GM23338 (cell line): ENCODE measurements at regions not wholly inside any gene's neighbourhood (a gene's known extent, or its start where the extent isn't known, plus 50 kb on each side); places are given as distances from the start of the nearest gene placed in this dataset.
"Not testable (repeated sequence)": the region's sequence is repeated elsewhere in the genome, so short reads cannot be mapped to it uniquely, and the experiment has no call there.

ENCODE experiments used
- ATAC-seq: fragments of 200-7000 bp; cut with Tn5 transposase; 3 replicates; pipeline ENCODE4 v1.9.1; 2020
- DNase-seq: peaks from one replicate; pipeline ENCODE4 v3.0.0-alpha.2; 2015; ENCODE audit warnings: low spot score
- H2AFZ ChIP-seq: fragments of 200-600 bp; sonication (generic); 2 replicates; pipeline ENCODE4 v1.8.0; 2016; ENCODE audit warnings: antibody characterized with exemption, mild to moderate bottlenecking, moderate library complexity
- H3F3A ChIP-seq: fragments of 200-600 bp; sonication (generic); replicated peaks from 2 replicates; pipeline ENCODE4 v1.8.0; 2017; ENCODE audit warnings: antibody characterized with exemption, mixed run types, low read depth
- H3K27ac ChIP-seq: fragments of 200-600 bp; sonication (generic); 2 replicates; pipeline ENCODE4 v1.6.1; 2016; ENCODE audit warnings: low read depth
- H3K27me3 ChIP-seq: fragments of 200-600 bp; sonication (generic); 2 replicates; pipeline ENCODE4 v1.8.0; 2016; ENCODE audit warnings: mild to moderate bottlenecking, mixed run types, moderate library complexity; ENCODE audit not compliant: insufficient read depth
- H3K36me3 ChIP-seq: fragments of 200-600 bp; sonication (generic); 2 replicates; pipeline ENCODE4 v1.8.0; 2016; ENCODE audit warnings: mild to moderate bottlenecking; ENCODE audit not compliant: insufficient read depth
- H3K4me1 ChIP-seq: fragments of 200-600 bp; sonication (generic); 2 replicates; pipeline ENCODE4 v1.8.0; 2016; ENCODE audit warnings: mild to moderate bottlenecking, moderate library complexity; ENCODE audit not compliant: insufficient read depth
- H3K4me2 ChIP-seq: fragments of 200-600 bp; sonication (generic); 2 replicates; pipeline ENCODE4 v1.7.1; 2017; ENCODE audit warnings: mixed run types
- H3K4me3 ChIP-seq: fragments of 200-600 bp; sonication (generic); 2 replicates; pipeline ENCODE4 v1.6.1; 2016; ENCODE audit warnings: mixed run types
- H3K79me2 ChIP-seq: fragments of 200-600 bp; sonication (generic); replicated peaks from 2 replicates; pipeline ENCODE4 v1.8.0; 2017; ENCODE audit warnings: mild to moderate bottlenecking; ENCODE audit not compliant: insufficient read depth
- H3K9me2 ChIP-seq: fragments of 200-600 bp; sonication (generic); 2 replicates; pipeline ENCODE4 v1.8.0; 2017; ENCODE audit not compliant: insufficient read depth
- H4K20me1 ChIP-seq: fragments of 200-600 bp; sonication (generic); replicated peaks from 2 replicates; pipeline ENCODE4 v1.8.0; 2017; ENCODE audit warnings: mild to moderate bottlenecking; ENCODE audit not compliant: insufficient read depth
- H3K27ac Mint-ChIP-seq: 2 replicates; pipeline ENCODE4 v1.8.0; 2020; ENCODE audit warnings: inconsistent platforms, mild to moderate bottlenecking, moderate library complexity, mixed read lengths
- H3K27me3 Mint-ChIP-seq: 3 replicates; pipeline ENCODE4 v1.8.0; 2022; ENCODE audit warnings: low read depth, mild to moderate bottlenecking, moderate library complexity, mixed read lengths, inconsistent platforms; ENCODE audit not compliant: insufficient read depth, poor library complexity
- H3K36me3 Mint-ChIP-seq: 3 replicates; pipeline ENCODE4 v1.8.0; 2021; ENCODE audit warnings: low read depth, mild to moderate bottlenecking, inconsistent platforms, moderate library complexity, mixed read lengths
- H3K4me1 Mint-ChIP-seq: 3 replicates; pipeline ENCODE4 v1.8.0; 2020; ENCODE audit warnings: mild to moderate bottlenecking, inconsistent platforms, mixed read lengths
- H3K4me3 Mint-ChIP-seq: 3 replicates; pipeline ENCODE4 v1.8.0; 2021; ENCODE audit warnings: moderate library complexity, mild to moderate bottlenecking, inconsistent platforms, mixed read lengths
- H3K9me3 Mint-ChIP-seq: 3 replicates; pipeline ENCODE4 v1.8.0; 2020; ENCODE audit warnings: moderate library complexity, mild to moderate bottlenecking, inconsistent platforms, mixed read lengths
- CREB1 ChIP-seq: fragments of 250-450 bp; sonication (Bioruptor Pico); IDR thresholded peaks from 2 replicates; pipeline ENCODE4 v1.5.0; 2020; ENCODE audit warnings: low read depth, mild to moderate bottlenecking, moderate library complexity
- EZH2phosphoT487 ChIP-seq: fragments of 200-600 bp; sonication (generic); IDR thresholded peaks from one replicate; pipeline ENCODE4 v1.8.1; 2018; ENCODE audit warnings: antibody characterized with exemption; ENCODE audit not compliant: unreplicated experiment
- JUNB ChIP-seq: IDR thresholded peaks from one replicate; pipeline ENCODE4 v1.6.1; 2016; ENCODE audit warnings: antibody characterized with exemption; ENCODE audit not compliant: unreplicated experiment
- NANOG ChIP-seq: IDR thresholded peaks from 2 replicates; pipeline ENCODE4 v1.6.1; 2016; ENCODE audit warnings: antibody characterized with exemption, borderline replicate concordance
- POLR2AphosphoS5 ChIP-seq: IDR thresholded peaks from 2 replicates; pipeline ENCODE4 v1.6.1; 2016; ENCODE audit warnings: antibody characterized with exemption, low read depth
- STAT1 ChIP-seq: IDR thresholded peaks from one replicate; pipeline ENCODE4 v1.6.1; 2016; ENCODE audit warnings: antibody characterized with exemption; ENCODE audit not compliant: unreplicated experiment
- ZNF331 ChIP-seq: fragments of 250-450 bp; sonication (Bioruptor Pico); IDR thresholded peaks from 2 replicates; pipeline ENCODE4 v1.5.0; 2020; ENCODE audit warnings: low read depth, mild to moderate bottlenecking, moderate library complexity
- TF ChIP-seq, protein P1 (sequence below): IDR thresholded peaks from one replicate; pipeline ENCODE4 v1.6.1; 2018; ENCODE audit warnings: antibody characterized with exemption; ENCODE audit not compliant: unreplicated experiment
- TF ChIP-seq, protein P2 (sequence below): fragments of 250-450 bp; sonication (Bioruptor Pico); IDR thresholded peaks from 2 replicates; pipeline ENCODE4 v1.5.0; 2020; ENCODE audit warnings: mild to moderate bottlenecking, moderate library complexity
- TF ChIP-seq, protein P3 (sequence below): IDR thresholded peaks from 2 replicates; pipeline ENCODE4 v1.6.1; 2016; ENCODE audit warnings: antibody characterized with exemption
- TF ChIP-seq, protein P4 (sequence below), 2 experiments: fragments of 200-600 bp in 1 of 2; sonication (generic) in 1 of 2; conservative IDR thresholded peaks; 2 replicates each; pipeline versions ENCODE4 v1.5.1 to v1.6.1; 2016 to 2017; ENCODE audit warnings: antibody characterized with exemption in 2 of 2, low read depth in 2 of 2, mild to moderate bottlenecking in 2 of 2, moderate library complexity in 1 of 2

DNA sequence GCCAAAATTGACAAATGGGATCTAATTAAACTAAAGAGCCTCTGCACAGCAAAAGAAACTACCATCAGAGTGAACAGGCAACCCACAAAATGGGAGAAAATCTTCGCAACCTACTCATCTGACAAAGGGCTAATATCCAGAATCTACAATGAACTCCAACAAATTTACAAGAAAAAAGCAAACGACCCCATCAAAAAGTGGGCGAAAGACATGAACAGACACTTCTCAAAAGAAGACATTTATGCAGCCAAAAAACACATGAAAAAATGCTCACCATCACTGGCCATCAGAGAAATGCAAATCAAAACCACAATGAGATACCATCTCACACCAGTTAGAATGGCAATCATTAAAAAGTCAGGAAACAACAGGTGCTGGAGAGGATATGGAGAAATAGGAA is 261.4 kb upstream of the HNRNPA3 start:
- H3K27me3 Mint-ChIP-seq, H3F3A ChIP-seq, H3K27ac ChIP-seq, H3K79me2 ChIP-seq, H3K4me2 ChIP-seq, H3K4me3 Mint-ChIP-seq, H2AFZ ChIP-seq, H3K36me3 ChIP-seq, H3K27ac Mint-ChIP-seq, H3K4me1 Mint-ChIP-seq, H3K9me3 Mint-ChIP-seq, H3K9me2 ChIP-seq, ATAC-seq, H3K4me3 ChIP-seq, DNase-seq, H3K4me1 ChIP-seq, H3K27me3 ChIP-seq, H4K20me1 ChIP-seq, H3K36me3 Mint-ChIP-seq: not testable (repeated sequence)

DNA sequence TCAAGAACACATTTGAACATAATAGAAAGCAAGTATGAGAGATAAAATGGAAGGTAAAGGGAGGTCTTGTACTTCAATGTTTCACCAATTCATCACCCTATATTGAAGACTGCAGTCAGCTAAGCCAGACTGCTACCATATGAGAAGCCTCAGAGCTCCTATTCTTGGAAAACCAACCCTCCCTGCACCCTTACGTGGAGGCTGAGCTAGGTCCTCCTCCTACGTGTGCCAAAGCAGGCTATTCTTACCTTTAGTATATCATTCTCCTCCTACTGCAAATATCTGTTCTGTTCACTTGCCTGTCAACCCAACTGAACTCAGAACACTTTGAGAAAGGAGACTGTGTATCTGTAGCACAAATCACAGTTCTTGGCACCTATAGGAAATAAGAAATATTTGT is 255.8 kb upstream of the HNRNPA3 start:
- no peak for ATAC-seq
- Histone ChIP-seq H4K20me1 (no peaks in the 10 kb centered on the region), H3K4me2 (no peak overlapping the region), H3K9me2 (no peaks in the 10 kb centered on the region), H3K27me3 (no peaks in the 10 kb centered on the region), H3K4me3 (no peak overlapping the region), H3K4me1 (no peaks in the 10 kb centered on the region), H3K36me3 (no peaks in the 10 kb centered on the region), H2AFZ (no peak overlapping the region), H3K27ac (no peak overlapping the region), H3K79me2 (no peaks in the 10 kb centered on the region), H3F3A (no peaks in the 10 kb centered on the region)
- no peak for DNase-seq
- H3K4me1 Mint-ChIP-seq, result peaks cover 10% of the 10 kb centered on the region; the same call in 2 of the 3 replicates
- H3K9me3 Mint-ChIP-seq, result no peaks in the 10 kb centered on the region; the same call in 2 of the 3 replicates
- H3K27ac Mint-ChIP-seq, result no peak overlapping the region
- TF ChIP-seq NANOG (no peak), STAT1 (no peak), CREB1 (CRISPR knock-in tag) (no peak), POLR2AphosphoS5 (no peak), JUNB (no peak), ZNF331 (CRISPR knock-in tag) (no peak), EZH2phosphoT487 (no peak)
- TF ChIP-seq, protein P1, sequence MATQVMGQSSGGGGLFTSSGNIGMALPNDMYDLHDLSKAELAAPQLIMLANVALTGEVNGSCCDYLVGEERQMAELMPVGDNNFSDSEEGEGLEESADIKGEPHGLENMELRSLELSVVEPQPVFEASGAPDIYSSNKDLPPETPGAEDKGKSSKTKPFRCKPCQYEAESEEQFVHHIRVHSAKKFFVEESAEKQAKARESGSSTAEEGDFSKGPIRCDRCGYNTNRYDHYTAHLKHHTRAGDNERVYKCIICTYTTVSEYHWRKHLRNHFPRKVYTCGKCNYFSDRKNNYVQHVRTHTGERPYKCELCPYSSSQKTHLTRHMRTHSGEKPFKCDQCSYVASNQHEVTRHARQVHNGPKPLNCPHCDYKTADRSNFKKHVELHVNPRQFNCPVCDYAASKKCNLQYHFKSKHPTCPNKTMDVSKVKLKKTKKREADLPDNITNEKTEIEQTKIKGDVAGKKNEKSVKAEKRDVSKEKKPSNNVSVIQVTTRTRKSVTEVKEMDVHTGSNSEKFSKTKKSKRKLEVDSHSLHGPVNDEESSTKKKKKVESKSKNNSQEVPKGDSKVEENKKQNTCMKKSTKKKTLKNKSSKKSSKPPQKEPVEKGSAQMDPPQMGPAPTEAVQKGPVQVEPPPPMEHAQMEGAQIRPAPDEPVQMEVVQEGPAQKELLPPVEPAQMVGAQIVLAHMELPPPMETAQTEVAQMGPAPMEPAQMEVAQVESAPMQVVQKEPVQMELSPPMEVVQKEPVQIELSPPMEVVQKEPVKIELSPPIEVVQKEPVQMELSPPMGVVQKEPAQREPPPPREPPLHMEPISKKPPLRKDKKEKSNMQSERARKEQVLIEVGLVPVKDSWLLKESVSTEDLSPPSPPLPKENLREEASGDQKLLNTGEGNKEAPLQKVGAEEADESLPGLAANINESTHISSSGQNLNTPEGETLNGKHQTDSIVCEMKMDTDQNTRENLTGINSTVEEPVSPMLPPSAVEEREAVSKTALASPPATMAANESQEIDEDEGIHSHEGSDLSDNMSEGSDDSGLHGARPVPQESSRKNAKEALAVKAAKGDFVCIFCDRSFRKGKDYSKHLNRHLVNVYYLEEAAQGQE, result no peak
- TF ChIP-seq, protein P2, sequence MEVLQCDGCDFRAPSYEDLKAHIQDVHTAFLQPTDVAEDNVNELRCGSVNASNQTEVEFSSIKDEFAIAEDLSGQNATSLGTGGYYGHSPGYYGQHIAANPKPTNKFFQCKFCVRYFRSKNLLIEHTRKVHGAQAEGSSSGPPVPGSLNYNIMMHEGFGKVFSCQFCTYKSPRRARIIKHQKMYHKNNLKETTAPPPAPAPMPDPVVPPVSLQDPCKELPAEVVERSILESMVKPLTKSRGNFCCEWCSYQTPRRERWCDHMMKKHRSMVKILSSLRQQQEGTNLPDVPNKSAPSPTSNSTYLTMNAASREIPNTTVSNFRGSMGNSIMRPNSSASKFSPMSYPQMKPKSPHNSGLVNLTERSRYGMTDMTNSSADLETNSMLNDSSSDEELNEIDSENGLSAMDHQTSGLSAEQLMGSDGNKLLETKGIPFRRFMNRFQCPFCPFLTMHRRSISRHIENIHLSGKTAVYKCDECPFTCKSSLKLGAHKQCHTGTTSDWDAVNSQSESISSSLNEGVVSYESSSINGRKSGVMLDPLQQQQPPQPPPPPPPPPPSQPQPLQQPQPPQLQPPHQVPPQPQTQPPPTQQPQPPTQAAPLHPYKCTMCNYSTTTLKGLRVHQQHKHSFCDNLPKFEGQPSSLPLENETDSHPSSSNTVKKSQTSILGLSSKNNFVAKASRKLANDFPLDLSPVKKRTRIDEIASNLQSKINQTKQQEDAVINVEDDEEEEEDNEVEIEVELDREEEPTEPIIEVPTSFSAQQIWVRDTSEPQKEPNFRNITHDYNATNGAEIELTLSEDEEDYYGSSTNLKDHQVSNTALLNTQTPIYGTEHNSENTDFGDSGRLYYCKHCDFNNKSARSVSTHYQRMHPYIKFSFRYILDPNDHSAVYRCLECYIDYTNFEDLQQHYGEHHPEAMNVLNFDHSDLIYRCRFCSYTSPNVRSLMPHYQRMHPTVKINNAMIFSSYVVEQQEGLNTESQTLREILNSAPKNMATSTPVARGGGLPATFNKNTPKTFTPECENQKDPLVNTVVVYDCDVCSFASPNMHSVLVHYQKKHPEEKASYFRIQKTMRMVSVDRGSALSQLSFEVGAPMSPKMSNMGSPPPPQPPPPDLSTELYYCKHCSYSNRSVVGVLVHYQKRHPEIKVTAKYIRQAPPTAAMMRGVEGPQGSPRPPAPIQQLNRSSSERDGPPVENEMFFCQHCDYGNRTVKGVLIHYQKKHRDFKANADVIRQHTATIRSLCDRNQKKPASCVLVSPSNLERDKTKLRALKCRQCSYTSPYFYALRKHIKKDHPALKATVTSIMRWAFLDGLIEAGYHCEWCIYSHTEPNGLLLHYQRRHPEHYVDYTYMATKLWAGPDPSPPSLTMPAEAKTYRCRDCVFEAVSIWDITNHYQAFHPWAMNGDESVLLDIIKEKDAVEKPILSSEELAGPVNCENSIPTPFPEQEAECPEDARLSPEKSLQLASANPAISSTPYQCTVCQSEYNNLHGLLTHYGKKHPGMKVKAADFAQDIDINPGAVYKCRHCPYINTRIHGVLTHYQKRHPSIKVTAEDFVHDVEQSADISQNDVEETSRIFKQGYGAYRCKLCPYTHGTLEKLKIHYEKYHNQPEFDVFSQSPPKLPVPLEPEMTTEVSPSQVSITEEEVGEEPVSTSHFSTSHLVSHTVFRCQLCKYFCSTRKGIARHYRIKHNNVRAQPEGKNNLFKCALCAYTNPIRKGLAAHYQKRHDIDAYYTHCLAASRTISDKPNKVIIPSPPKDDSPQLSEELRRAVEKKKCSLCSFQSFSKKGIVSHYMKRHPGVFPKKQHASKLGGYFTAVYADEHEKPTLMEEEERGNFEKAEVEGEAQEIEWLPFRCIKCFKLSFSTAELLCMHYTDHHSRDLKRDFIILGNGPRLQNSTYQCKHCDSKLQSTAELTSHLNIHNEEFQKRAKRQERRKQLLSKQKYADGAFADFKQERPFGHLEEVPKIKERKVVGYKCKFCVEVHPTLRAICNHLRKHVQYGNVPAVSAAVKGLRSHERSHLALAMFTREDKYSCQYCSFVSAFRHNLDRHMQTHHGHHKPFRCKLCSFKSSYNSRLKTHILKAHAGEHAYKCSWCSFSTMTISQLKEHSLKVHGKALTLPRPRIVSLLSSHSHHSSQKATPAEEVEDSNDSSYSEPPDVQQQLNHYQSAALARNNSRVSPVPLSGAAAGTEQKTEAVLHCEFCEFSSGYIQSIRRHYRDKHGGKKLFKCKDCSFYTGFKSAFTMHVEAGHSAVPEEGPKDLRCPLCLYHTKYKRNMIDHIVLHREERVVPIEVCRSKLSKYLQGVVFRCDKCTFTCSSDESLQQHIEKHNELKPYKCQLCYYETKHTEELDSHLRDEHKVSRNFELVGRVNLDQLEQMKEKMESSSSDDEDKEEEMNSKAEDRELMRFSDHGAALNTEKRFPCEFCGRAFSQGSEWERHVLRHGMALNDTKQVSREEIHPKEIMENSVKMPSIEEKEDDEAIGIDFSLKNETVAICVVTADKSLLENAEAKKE, result no peak
- TF ChIP-seq, protein P3, sequence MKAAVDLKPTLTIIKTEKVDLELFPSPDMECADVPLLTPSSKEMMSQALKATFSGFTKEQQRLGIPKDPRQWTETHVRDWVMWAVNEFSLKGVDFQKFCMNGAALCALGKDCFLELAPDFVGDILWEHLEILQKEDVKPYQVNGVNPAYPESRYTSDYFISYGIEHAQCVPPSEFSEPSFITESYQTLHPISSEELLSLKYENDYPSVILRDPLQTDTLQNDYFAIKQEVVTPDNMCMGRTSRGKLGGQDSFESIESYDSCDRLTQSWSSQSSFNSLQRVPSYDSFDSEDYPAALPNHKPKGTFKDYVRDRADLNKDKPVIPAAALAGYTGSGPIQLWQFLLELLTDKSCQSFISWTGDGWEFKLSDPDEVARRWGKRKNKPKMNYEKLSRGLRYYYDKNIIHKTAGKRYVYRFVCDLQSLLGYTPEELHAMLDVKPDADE, result no peak
- TF ChIP-seq, protein P4, sequence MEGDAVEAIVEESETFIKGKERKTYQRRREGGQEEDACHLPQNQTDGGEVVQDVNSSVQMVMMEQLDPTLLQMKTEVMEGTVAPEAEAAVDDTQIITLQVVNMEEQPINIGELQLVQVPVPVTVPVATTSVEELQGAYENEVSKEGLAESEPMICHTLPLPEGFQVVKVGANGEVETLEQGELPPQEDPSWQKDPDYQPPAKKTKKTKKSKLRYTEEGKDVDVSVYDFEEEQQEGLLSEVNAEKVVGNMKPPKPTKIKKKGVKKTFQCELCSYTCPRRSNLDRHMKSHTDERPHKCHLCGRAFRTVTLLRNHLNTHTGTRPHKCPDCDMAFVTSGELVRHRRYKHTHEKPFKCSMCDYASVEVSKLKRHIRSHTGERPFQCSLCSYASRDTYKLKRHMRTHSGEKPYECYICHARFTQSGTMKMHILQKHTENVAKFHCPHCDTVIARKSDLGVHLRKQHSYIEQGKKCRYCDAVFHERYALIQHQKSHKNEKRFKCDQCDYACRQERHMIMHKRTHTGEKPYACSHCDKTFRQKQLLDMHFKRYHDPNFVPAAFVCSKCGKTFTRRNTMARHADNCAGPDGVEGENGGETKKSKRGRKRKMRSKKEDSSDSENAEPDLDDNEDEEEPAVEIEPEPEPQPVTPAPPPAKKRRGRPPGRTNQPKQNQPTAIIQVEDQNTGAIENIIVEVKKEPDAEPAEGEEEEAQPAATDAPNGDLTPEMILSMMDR (conservative IDR thresholded peaks at IDR 0.05; ENCODE audit: low read depth in 2 of 2), result no peak
- no peak overlapping the region for H3K4me3 Mint-ChIP-seq
- H3K36me3 Mint-ChIP-seq, result no peaks in the 10 kb centered on the region
- peaks cover 3% of the 10 kb centered on the region for H3K27me3 Mint-ChIP-seq
